ENCODE measurements at regions not wholly inside any gene's neighbourhood (a gene's known extent, or its start where the extent isn't known, plus 50 kb on each side); places are given as distances from the start of the nearest gene placed in this dataset.

- DNase-seq (ENCODE audit: extremely low spot score), result peak; percentile 57
- CTCF ChIA-PET, result no interaction called here
- TF ChIP-seq, protein P1, sequence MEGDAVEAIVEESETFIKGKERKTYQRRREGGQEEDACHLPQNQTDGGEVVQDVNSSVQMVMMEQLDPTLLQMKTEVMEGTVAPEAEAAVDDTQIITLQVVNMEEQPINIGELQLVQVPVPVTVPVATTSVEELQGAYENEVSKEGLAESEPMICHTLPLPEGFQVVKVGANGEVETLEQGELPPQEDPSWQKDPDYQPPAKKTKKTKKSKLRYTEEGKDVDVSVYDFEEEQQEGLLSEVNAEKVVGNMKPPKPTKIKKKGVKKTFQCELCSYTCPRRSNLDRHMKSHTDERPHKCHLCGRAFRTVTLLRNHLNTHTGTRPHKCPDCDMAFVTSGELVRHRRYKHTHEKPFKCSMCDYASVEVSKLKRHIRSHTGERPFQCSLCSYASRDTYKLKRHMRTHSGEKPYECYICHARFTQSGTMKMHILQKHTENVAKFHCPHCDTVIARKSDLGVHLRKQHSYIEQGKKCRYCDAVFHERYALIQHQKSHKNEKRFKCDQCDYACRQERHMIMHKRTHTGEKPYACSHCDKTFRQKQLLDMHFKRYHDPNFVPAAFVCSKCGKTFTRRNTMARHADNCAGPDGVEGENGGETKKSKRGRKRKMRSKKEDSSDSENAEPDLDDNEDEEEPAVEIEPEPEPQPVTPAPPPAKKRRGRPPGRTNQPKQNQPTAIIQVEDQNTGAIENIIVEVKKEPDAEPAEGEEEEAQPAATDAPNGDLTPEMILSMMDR (IDR thresholded peaks at IDR 0.05; ENCODE audit: control extremely low read depth, extremely low read depth, low read depth, missing control alignments), result no peak
- POLR2A ChIA-PET, result no interaction called here
Observed at GRCh38 chr18:34493566-34494358, 216.3 kb upstream of the DTNA start.

- ChIA-PET CTCF (no interaction called here), POLR2A (no interaction called here)
- TF ChIP-seq, protein P1 (IDR thresholded peaks at IDR 0.05; ENCODE audit: control extremely low read depth, extremely low read depth, low read depth, missing control alignments), result no peak
- DNase-seq (ENCODE audit: extremely low spot score), result no peak
Observed at GRCh38 chr18:34494359-34494696, 215.8 kb upstream of the DTNA start.

DNA sequence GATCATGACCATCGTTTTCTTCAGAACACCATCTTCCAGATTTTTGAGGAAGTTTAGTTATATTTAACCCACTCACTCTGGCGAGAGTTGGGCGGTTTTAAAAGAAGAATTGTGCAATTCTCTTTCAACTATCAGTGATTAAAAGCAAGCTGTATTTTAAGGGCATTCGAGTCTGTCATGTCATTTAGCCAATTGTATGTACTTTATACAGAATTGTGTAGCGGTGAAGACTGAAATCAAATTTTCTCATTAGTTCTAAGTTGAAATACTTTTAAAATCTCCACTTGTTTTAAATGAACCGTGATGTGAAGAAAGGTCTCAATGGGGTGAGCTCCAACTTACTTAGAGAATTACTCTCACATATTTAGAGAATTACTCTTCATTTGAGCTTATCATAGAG lies 214.6 kb upstream of the DTNA start:
- TF ChIP-seq, protein P1 (IDR thresholded peaks at IDR 0.05; ENCODE audit: control extremely low read depth, extremely low read depth, low read depth, missing control alignments), result no peak
- CTCF ChIA-PET, result no interaction called here
- no peak for DNase-seq (ENCODE audit: extremely low spot score)
- POLR2A ChIA-PET, result no interaction called here

- TF ChIP-seq, protein P1 (IDR thresholded peaks at IDR 0.05; ENCODE audit: control extremely low read depth, extremely low read depth, low read depth, missing control alignments), result no peak
- no peak for DNase-seq (ENCODE audit: extremely low spot score)
- POLR2A ChIA-PET, result no interaction called here
- CTCF ChIA-PET, result no interaction called here
Observed at GRCh38 chr18:34501553-34501952, 208.5 kb upstream of the DTNA start.

DNA sequence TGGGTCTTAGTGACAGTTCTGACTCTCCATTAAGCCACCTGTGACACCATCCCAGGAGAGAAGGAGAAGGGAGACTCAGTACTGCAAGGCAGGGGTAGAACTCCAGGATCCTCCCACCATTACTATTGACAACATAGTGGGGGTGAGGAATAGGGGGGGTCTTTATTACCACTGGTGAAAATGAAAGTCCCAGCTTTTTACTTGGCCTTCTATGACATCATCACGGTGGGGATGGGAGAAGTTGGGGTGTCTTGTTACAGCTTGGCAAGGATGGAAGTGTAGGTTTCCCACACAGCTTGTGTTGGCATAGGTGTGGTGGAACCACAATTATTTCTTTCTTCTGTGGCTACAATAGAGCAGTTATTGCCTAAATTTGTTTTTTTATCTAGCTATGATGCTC lies 203.9 kb upstream of the DTNA start:
- TF ChIP-seq, protein P1 (IDR thresholded peaks at IDR 0.05; ENCODE audit: control extremely low read depth, extremely low read depth, low read depth, missing control alignments), result no peak
- POLR2A ChIA-PET, result no interaction called here
- no peak for DNase-seq (ENCODE audit: extremely low spot score)
- CTCF ChIA-PET, result interaction anchor here (1.1 kb wide), 1 partner anchor 9 kb away, joined by 3 read pairs; no protein-coding TSS in a partner anchor

DNA sequence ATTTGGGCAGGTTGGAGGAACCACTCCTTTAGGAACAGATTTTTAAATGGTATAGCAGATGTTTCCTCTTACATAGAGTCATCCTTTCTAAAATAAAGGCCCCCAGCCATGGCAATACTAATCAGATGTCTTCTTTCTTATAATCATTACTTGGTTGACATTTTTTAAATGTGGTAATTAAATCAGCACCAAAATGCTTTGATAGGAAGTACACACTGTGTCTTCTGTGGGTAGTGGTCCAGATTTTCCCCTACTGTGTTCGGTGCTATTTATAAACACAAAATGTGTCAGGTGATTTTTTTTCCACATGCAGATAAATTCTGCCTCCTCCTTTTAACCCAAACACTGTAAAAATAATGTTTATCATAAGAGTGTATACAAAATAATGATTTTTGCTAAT lies 200.9 kb upstream of the DTNA start:
- no peak for DNase-seq (ENCODE audit: extremely low spot score)
- ChIA-PET POLR2A (no interaction called here), CTCF (interaction anchor here (1.0 kb wide), 1 partner anchor 9 kb away, joined by 3 read pairs; no protein-coding TSS in a partner anchor)
- TF ChIP-seq, protein P1 (IDR thresholded peaks at IDR 0.05; ENCODE audit: control extremely low read depth, extremely low read depth, low read depth, missing control alignments), result no peak

Data from GM10248 (cell line).